Left renal pelvis (tissue), 4 donors: ENCODE measurements at regions not wholly inside any gene's neighbourhood (a gene's known extent, or its start where the extent isn't known, plus 50 kb on each side); places are given as distances from the start of the nearest gene placed in this dataset.
"Not testable (repeated sequence)": the region's sequence is repeated elsewhere in the genome, so short reads cannot be mapped to it uniquely, and the experiment has no call there.

Source experiments
- DNase-seq, 4 donors: peaks; one replicate each; pipeline ENCODE4 v3.0.0-alpha.2; 2013; ENCODE audit warnings: low read depth in 4 of 4, low spot score in 3 of 4

DNA sequence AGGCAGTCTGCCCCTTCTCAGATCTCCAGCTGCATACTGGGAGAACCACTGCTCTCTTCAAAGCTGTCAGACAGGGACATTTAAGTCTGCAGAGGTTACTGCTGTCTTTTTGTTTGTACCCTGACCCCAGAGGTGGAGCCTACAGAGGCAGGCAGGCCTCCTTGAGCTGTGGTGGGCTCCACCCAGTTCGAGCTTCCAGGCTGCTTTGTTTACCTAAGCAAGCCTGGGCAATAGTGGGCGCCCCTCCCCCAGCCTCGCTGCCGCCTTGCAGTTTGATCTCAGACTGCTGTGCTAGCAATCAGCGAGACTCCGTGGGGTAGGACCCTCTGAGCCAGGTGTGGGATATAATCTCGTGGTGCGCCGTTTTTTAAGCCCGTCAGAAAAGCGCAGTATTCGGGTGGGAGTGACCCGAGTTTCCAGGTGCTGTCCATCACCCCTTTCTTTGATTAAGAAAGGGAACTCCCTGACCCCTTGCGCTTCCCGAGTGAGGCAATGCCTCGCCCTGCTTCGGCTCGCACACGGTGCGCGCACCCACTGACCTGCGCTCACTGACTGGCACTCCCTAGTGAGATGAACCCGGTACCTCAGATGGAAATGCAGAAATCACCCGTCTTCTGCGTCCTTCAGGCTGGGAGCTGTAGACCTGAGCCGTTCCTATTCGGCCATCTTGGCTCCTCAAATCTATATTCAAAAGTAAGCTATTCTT, 224.4 kb downstream of the ZNF326 start:
- DNase-seq = not testable (repeated sequence)

- no peak for DNase-seq
Measured at GRCh38 chr1:90210633-90211491, 216.0 kb downstream of the ZNF326 start.

GRCh38 chr1:90208949-90209348, 214.0 kb downstream of the ZNF326 start:
- DNase-seq = no peak

GRCh38 chr1:90206260-90206659, 211.3 kb downstream of the ZNF326 start:
- no peak for DNase-seq

- no peak for DNase-seq
Measured at GRCh38 chr1:90204780-90205179, 209.9 kb downstream of the ZNF326 start.

DNA sequence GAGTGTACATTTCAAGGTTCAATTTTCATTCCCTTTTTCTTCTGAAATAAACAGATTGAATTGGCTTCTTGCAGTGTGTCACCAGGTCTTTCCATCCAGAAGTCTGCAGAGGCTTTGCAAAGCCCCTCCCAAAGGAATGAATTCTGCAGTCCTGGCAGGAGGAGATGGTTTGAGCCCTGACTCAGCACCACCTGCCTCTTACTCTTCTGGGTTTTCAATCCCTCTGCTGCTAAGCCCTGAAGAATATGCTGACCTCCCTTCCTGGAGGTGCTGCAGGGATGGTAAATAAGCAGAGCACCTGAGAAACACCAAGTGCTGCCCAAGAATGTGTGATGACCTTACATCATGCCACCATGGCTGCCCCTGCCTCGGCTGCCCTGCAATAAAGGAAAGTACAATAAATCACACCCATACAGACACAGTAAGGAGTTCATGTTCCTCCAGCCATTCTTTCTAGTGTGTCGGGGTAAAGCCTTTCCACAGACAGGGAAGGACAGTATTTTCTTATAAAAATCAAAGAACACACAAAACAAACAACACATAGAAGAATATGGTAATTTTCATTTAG, 209.2 kb downstream of the ZNF326 start:
- DNase-seq = no peak

DNA sequence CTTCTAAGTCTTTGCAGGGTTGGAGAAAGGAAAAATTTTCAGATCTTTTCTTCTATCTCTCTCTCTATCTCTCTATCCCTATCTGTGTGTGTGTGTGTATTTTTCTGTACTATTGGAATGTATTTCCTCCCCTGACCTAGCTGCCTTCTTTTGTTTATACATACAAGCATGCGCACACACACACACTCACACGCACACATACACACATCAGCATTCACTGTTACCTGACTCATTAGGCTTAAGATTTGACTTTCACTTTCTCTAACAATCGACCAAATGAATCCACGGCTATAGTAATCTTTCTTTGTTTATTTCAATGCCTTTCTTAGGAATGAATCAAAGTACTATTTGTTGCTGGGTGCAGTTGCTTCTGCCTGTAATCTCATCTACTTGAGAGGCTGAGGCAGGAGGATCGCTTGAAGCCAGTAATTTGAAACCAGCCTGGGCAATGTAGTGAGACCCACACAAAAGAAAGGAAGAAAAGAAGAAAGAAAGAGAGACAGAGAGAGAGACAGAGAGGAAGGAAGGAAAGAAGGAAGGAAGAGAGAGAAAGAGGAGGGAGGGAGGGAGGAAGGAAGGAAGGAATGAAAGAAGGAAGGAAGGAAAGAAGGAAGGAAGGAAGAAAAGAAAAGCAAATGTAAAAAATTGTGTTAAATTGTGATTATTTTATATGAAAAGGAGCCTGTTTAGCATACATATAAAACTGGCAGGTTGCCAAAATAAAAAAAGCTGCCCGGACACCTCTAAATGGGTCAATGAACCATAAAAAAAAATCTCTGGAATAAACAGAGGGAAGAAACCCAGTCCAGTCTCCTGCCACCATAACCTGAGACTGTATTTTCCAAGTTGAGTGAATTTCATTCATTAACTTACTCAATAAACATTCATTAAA, 206.8 kb downstream of the ZNF326 start:
- no peak for DNase-seq

DNA sequence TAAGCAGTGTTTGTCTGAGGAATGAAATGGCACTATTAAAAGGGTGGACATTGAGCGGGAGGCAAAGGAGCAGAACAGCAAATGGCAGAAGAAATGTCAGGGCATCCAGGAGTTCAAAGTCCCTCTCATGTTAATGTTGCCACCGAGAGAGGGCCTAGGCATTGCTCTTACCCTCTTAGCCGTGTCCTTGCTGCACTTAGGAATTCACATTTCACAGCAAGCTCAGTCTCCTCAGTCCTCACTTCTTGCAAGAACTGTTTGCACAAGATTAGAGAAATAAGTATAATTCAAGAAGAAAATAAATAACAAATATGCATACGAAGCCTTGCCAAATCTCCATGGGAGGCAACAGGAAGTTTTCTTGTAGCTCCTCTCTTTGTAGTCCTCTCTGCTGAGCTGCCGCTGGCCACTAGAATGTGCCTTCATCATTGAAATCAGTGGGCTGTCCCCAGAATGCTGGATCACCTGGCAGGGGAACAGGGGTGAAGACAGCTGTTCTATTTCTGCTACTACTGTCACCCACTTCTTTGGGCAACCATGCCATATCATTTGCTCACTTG, 205.8 kb downstream of the ZNF326 start:
- no peak for DNase-seq

DNA sequence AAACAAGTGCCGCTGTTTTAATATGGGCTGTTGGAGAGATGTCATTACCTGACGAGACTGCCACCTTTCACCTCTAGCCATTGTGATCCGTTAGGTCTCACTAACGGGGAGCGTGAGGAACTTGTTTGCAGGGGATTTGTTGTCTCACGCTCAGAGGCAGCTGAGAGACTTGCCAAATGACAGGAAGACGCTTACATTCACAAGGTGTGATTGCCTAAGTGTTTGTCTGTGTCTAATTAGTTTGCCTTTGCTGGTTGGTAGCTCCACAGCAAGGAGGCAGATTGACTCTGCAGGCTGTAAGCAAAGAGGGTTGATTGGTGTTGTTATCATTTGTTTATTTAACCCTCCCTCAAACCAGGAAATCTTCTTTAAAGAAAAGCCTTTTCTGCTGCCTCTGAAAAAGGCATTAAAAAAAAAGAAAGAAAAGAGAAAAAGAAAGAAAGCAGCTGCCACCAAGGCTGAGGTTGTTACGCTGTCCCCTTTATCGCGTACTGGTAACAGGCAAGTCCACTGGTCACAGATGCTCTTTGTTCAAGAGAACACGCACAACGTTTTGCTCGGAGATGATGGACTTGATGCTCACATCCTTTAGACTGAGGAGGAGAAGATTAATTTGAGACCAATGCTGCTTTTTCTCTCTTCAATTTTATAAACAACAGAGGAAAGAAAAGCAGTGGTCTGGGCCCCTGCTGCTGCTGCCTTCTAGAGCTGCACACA, 203.9 kb downstream of the ZNF326 start:
- DNase-seq = no peak

- no peak for DNase-seq
Measured at GRCh38 chr1:90193116-90193515, 198.2 kb downstream of the ZNF326 start.

DNA sequence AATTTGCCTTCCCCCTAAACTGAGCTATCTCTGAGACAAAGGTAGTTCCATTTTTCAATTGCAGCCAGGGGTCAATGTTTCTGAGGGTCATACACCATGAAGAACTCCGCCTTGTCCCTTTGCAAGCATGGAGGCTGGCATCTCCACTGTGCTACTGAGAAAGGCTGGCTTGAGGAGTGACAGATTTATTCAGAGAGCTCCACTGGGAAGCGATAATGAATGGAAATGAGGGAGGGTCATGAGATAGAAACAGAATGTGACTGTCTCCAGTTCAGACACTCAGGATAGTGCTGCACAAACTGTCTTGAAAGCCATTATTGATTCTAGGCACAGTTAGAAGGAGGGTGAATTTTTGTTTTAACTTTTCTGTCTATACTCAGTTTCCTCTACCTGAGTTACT, 197.5 kb downstream of the ZNF326 start:
- no peak for DNase-seq

DNA sequence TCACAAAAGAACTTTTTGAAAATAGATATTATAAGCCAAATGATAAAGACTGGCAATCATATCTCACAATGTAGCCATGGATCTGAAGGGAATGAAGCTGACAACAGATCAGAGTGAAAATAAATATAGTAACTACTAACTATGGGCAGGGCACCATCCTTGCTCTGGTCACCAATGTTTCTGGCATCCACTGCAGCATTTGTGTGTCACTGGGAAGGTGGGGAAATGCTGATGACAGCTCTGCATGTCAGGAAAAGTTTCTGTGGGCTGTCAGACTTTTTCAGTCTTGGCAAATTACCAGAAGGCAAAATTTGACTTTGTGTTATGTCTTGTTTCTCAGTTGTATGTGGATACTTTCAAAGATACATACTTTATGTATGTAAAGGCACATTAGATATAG, 195.6 kb downstream of the ZNF326 start:
- DNase-seq = no peak

GRCh38 chr1:90189889-90190288, 195.0 kb downstream of the ZNF326 start:
- DNase-seq = no peak

DNA sequence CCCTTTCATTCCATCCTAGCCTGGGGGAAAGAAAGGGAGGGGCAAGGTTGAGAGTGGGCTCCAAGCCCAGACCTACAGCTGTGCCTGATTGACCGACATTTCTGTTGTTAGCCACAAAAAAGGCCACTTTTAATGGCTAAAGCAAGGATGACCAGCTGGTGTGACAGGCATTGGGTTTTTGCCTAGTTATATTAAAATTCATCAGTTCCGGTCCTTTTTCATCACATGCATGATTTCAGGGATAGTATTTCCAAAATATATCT, 192.3 kb downstream of the ZNF326 start:
- no peak for DNase-seq

- no peak for DNase-seq
Measured at GRCh38 chr1:90186506-90187322, 191.8 kb downstream of the ZNF326 start.

DNA sequence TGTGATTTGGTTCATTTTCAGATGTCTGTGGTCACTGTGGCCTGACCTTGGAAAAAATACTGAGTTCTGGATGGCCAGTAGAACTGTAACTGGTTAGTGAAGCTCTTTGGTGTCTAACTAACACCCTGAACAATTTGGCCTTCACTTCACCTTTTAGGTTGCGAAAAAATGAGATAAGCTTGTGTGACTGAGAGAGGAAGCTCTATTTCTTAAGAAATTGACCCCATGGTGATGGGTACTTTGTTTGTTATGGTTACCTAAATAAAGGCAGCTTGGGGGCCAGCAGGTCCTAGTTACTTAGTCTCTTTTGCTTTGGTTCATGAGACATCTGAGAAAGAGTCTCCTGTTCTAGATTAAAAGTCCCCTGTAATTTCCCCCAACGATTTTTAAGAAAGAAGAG, 181.6 kb downstream of the ZNF326 start:
- DNase-seq = no peak

DNA sequence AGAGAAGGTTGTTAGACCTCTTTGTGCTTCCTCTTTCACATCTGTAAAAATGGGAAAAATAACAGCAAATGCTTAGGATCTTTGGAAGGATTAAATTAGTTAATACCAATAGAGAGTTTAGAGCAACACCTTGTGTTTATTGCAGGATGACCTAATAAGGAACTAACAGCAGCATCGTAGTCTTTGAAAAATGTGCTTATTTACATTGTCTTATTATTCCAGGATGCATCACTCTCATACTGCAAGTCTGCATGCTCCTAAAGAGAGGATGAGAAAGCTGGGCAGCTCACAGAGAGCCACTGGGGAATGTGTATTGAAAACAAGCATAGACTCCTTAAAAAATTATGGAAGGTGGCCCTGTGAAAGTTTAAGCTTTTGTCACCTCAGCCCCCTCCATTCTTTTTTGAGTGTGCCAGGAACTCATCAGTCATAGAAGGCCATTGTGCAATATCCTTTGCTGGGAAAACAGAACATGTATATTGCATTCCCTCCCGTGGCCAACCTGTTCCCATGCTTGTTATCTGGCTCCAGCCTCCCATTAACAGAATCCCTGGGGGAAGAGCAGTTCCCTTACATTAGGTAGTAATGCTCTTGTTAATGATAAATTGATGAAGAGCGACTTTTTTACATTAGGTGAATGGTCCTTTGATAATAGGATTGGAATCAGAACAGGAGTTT, 180.7 kb downstream of the ZNF326 start:
- no peak for DNase-seq

GRCh38 chr1:90174246-90174645, 179.3 kb downstream of the ZNF326 start:
- DNase-seq = no peak

DNA sequence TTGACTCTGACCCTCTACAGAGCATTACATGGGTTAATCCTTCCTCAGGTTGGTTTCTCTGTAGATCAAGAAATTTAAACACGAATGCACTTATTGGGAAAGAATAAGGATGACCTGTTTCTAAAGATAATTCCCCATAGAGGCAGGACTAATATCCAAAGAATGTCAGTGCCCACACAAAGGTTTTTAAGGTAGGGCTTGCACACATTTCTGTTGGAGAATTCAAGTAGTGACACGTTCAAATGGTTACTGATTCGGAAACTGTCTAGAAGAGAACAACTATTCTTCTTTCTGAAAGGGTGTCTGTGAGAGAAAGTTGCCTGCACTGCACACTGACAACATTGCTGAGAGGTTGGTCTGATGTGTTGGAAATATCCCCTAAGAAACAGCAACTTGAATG, 167.3 kb downstream of the ZNF326 start:
- no peak for DNase-seq
